ENCODE measurements at regions not wholly inside any gene's neighbourhood (a gene's known extent, or its start where the extent isn't known, plus 50 kb on each side); places are given as distances from the start of the nearest gene placed in this dataset.
"Not testable (repeated sequence)": the region's sequence is repeated elsewhere in the genome, so short reads cannot be mapped to it uniquely, and the experiment has no call there.

DNA sequence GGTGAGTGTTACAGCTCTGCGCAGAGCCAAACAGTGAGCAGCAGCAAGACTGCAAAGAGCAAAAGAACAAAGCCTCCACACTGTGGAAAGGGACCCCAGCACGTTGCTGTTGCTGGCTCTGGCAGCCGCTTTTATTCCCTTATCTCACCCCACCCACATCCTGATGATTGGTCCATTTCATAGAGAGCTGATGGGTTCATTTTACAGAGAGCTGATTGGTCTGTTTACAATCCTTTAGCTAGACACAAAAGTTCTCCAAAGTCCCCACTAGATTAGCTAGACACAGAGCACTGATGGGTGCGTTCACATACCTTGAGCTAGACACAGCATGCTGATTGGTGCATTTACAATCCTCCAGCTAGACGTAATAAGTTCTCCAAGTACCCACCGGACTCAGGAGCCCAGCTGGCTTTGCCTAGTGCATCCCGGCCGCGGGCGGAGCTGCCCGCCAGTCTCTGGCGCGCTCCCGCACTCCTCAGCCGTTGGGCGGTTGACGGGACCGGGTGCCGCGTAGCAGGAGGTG lies 291.4 kb upstream of the PRSS16 start:
- H3K4me1 ChIP-seq (ENCODE audit: control insufficient read depth, insufficient read depth, low read length); H3K36me3 ChIP-seq (ENCODE audit: control insufficient read depth in 2 of 2, insufficient read depth in 2 of 2, low read length in 1 of 2); H4K20me1 ChIP-seq (ENCODE audit: control insufficient read depth, insufficient read depth); H3K27ac ChIP-seq (ENCODE audit: control insufficient read depth, insufficient read depth); H3K9ac ChIP-seq (ENCODE audit: control insufficient read depth, insufficient read depth, low read length); BruUV-seq (replicated peaks); RAD21 ChIA-PET (ENCODE audit: unreplicated experiment); H3K9me3 ChIP-seq (replicated peaks; ENCODE audit: control insufficient read depth, insufficient read depth, low read length); H3K79me2 ChIP-seq (ENCODE audit: control insufficient read depth, insufficient read depth, low read length); FAIRE-seq; POLR2A ChIA-PET; in situ Hi-C loops (cut with MboI); H3K4me2 ChIP-seq (ENCODE audit: control insufficient read depth, insufficient read depth); H3K27me3 ChIP-seq (replicated peaks in 1 of 2; ENCODE audit: control insufficient read depth in 2 of 2, insufficient read depth in 2 of 2, low read length in 1 of 2): not testable (repeated sequence)
- peak; percentile 70 for ATAC-seq
- intact Hi-C loops (cut with micrococcal nuclease; ENCODE audit: unreplicated experiment) = loop anchor here (5.0 kb wide), 1 partner anchor 121 kb away; no protein-coding TSS in a partner anchor
- H2AFZ ChIP-seq (ENCODE audit: control insufficient read depth, low read depth, low read length) = peak overlapping the region; percentile 44
- peak overlapping the region; percentile 52; the same call in 1 of the 2 replicates for H3K4me3 ChIP-seq
- TF ChIP-seq SP1 (IDR thresholded peaks at IDR 0.05; ENCODE audit: low read depth, low read length) (peak; percentile 18), NFYB (IDR thresholded peaks at IDR 0.05; ENCODE audit: insufficient read depth, low read depth, low read length) (peak; percentile 86)
- ChIA-PET SMC1A (ENCODE audit: uncharacterized antibody, unreplicated experiment) (interaction anchor here (1.1 kb wide), 2 partner anchors 123 to 124 kb away, joined by 3 to 5 read pairs; no protein-coding TSS in a partner anchor), CTCF (interaction anchor here (1.1 kb wide), 1 partner anchor 122 kb away, joined by 3 read pairs; no protein-coding TSS in a partner anchor)
- 17% methylated on average over 6 of the region's 20 CpGs for WGBS (ENCODE audit: insufficient coverage, insufficient replicate concordance, low lambda C conversion rate, missing lambda C conversion rate)
- peak; percentile 68 for DNase-seq (ENCODE audit: low read depth, low spot score)

DNA sequence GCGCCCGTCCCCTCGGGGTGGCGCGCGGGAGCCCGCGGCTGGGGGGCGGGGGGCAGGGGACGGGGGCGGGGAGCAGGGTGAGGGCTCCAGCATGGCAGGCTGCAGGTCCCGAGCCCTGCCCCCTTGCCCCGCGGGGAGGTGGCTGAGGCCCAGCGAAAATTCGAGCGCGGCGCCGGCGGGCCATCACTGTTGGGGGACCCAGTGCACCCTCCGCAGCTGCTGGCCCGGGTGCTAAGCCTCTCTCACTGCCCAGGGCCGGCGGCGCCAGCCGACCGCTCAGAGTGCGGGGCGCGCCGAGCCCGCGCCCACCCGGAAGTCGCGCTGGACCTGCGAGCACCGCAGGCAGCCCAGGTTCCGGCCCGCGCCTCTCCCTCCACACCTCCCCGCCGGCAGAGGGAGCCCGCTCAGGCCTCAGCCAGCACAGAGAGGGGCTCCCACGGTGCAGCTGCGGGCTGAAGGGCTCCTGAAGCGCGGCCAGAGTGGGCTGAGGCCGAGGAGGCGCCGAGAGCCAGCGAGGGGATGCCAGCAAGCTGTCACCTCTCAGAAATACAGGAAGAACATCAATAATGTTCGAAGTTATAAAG lies 290.8 kb upstream of the PRSS16 start:
- H3K79me2 ChIP-seq (ENCODE audit: control insufficient read depth, insufficient read depth, low read length); RAD21 ChIA-PET (ENCODE audit: unreplicated experiment); BruUV-seq (replicated peaks); in situ Hi-C loops (cut with MboI); H4K20me1 ChIP-seq (ENCODE audit: control insufficient read depth, insufficient read depth); H3K36me3 ChIP-seq (ENCODE audit: control insufficient read depth in 2 of 2, insufficient read depth in 2 of 2, low read length in 1 of 2); H3K4me2 ChIP-seq (ENCODE audit: control insufficient read depth, insufficient read depth); H3K9me3 ChIP-seq (replicated peaks; ENCODE audit: control insufficient read depth, insufficient read depth, low read length); H3K4me1 ChIP-seq (ENCODE audit: control insufficient read depth, insufficient read depth, low read length); H3K27ac ChIP-seq (ENCODE audit: control insufficient read depth, insufficient read depth); H3K27me3 ChIP-seq (replicated peaks in 1 of 2; ENCODE audit: control insufficient read depth in 2 of 2, insufficient read depth in 2 of 2, low read length in 1 of 2); POLR2A ChIA-PET; FAIRE-seq: not testable (repeated sequence)
- CTCF ChIA-PET = interaction anchor here (1.1 kb wide), 1 partner anchor 122 kb away, joined by 3 read pairs; no protein-coding TSS in a partner anchor
- DNase-seq (ENCODE audit: low read depth, low spot score) (peak; percentile 15), ATAC-seq (peak; percentile 99)
- intact Hi-C loops (cut with micrococcal nuclease; ENCODE audit: unreplicated experiment) = loop anchor here (5.0 kb wide), 1 partner anchor 121 kb away; no protein-coding TSS in a partner anchor
- SMC1A ChIA-PET (ENCODE audit: uncharacterized antibody, unreplicated experiment) = interaction anchor here (1.1 kb wide), 2 partner anchors 122 to 124 kb away, joined by 3 to 5 read pairs; no protein-coding TSS in a partner anchor
- Histone ChIP-seq H3K9ac (ENCODE audit: control insufficient read depth, insufficient read depth, low read length) (peak overlapping the region; percentile 50; the same call in 1 of the 2 replicates), H2AFZ (ENCODE audit: control insufficient read depth, low read depth, low read length) (peak overlapping the region; percentile 7; the same call in 1 of the 2 replicates), H3K4me3 (peak overlapping the region; percentile 61)
- WGBS (ENCODE audit: insufficient coverage, insufficient replicate concordance, low lambda C conversion rate, missing lambda C conversion rate) = 0% methylated on average over 14 of the region's 54 CpGs
- TF ChIP-seq ZNF24 (IDR thresholded peaks at IDR 0.05) = 0 out of 2 replicates have a peak, but pooled peaks have one; percentile 41
- peak; percentile 73; the same call in 1 of the 2 replicates for TF ChIP-seq DPF2 (IDR thresholded peaks at IDR 0.05)
- peak; percentile 53; the same call in 1 of the 2 replicates for TF ChIP-seq TAF1 (IDR thresholded peaks at IDR 0.05; ENCODE audit: borderline replicate concordance, low read depth, low read length)
- peak; percentile 66 for TF ChIP-seq BACH1 (IDR thresholded peaks at IDR 0.05; ENCODE audit: borderline replicate concordance)
- TF ChIP-seq SMARCA5 (IDR thresholded peaks at IDR 0.05) = peak; percentile 88; the same call in 1 of the 2 replicates
- TF ChIP-seq, protein P1, sequence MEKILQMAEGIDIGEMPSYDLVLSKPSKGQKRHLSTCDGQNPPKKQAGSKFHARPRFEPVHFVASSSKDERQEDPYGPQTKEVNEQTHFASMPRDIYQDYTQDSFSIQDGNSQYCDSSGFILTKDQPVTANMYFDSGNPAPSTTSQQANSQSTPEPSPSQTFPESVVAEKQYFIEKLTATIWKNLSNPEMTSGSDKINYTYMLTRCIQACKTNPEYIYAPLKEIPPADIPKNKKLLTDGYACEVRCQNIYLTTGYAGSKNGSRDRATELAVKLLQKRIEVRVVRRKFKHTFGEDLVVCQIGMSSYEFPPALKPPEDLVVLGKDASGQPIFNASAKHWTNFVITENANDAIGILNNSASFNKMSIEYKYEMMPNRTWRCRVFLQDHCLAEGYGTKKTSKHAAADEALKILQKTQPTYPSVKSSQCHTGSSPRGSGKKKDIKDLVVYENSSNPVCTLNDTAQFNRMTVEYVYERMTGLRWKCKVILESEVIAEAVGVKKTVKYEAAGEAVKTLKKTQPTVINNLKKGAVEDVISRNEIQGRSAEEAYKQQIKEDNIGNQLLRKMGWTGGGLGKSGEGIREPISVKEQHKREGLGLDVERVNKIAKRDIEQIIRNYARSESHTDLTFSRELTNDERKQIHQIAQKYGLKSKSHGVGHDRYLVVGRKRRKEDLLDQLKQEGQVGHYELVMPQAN (conservative IDR thresholded peaks at IDR 0.05) = peak; percentile 46
- TF ChIP-seq NBN (IDR thresholded peaks at IDR 0.05) = 0 out of 2 replicates have a peak, but pooled peaks have one; percentile 30
- peak; percentile 16; the same call in 1 of the 2 replicates for TF ChIP-seq SMC3 (IDR thresholded peaks at IDR 0.05; ENCODE audit: borderline replicate concordance, low read length)
- peak; percentile 72; the same call in 1 of the 2 replicates for TF ChIP-seq RB1 (IDR thresholded peaks at IDR 0.05; ENCODE audit: borderline replicate concordance)
- peak in 1 of 2 experiments; percentile 47; a peak in 1 of 3 replicates for TF ChIP-seq EGR1 (IDR thresholded peaks at IDR 0.05; ENCODE audit: borderline replicate concordance in 1 of 2, low read depth in 2 of 2, low read length in 2 of 2)
- TF ChIP-seq POLR2A (IDR thresholded peaks at IDR 0.05; ENCODE audit: low read depth, low read length) = peak; percentile 68
